GM12873 (cell line): ENCODE measurements at regions not wholly inside any gene's neighbourhood (a gene's known extent, or its start where the extent isn't known, plus 50 kb on each side); places are given as distances from the start of the nearest gene placed in this dataset.

Experiments
- CTCF ChIP-seq: IDR thresholded peaks from 2 replicates; pipeline ENCODE4 v1.5.1; 2012; ENCODE audit warnings: low read depth, mild to moderate bottlenecking, moderate library complexity, low read length, control low read depth; ENCODE audit not compliant: insufficient read depth; ENCODE audit errors: missing control alignments

- TF ChIP-seq CTCF: no peak
Observed at GRCh38 chr4:56197387-56197786, 189.9 kb downstream of the AASDH start.

DNA sequence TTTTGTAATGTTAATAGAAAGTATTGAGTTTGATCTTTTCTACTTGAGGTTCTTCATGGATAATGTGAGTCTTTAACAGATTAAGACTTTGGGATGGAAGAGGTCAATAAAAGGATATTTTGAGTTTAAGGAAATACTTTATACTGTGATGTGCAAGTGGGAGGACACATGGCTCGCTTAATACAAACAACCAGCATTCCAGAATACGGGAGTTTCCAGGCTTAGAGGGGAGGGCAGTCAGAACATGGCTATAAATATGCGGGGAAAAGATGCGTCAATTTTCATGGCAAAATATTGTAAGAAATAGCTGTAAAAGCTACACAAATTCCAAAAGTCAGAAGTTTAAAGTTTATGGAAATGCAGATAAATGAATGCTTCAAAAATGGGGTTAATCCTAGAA is 192.3 kb downstream of the AASDH start:
- TF ChIP-seq CTCF: no peak

DNA sequence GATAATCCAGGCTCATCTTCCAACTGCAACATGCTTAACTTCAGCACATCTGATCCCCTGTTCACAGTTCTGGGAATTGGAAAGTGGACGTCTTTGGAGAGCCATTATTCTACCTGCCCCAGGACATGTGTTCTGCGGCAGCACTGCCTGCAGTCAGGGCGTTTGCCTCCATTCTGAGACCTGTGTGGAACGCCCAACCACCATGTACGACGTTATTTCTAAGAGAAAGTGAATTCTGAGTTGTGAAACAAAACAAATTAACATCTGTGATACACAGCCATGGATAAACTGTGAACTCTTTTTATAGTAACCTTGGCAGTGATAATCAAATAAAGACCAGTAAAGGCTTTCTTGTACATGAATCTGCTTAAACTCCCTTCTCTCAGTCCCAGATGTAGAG is 195.8 kb downstream of the AASDH start:
- TF ChIP-seq CTCF: no peak

- no peak for TF ChIP-seq CTCF
Observed at GRCh38 chr4:56187688-56188087, 199.6 kb downstream of the AASDH start.

DNA sequence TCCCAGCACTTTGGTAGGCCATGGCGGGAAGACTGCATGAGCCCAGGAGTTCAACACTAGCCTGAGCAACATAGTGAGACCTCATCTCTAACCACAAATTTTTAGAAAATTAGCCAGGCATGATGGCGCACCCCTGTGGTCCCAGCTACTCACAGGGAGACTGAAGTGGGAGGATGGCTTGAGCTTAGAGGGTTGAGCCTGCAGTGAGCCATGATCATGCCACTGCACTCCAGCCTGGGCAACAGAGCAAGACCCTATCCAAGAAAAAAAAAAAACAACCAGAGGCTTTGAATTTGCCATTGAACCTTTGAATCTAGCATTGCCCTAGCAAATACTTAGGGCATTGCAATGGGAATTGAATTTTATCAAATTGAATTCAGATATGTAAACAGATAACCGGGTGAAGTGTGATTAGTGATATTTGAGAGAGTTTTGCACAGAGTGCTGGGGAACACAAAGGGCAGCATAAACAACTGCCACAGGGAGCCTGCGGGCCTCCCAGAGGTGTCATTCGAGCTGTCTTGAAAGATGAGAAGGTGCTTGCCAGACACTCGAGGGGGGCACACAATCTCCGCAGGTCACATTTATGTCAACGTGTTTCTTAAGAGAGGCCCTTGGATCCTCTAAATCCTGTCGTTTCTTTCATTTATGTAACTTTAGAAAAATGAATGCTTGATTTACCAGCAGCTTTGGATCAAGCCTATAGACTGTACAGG is 200.3 kb downstream of the AASDH start:
- no peak for TF ChIP-seq CTCF

DNA sequence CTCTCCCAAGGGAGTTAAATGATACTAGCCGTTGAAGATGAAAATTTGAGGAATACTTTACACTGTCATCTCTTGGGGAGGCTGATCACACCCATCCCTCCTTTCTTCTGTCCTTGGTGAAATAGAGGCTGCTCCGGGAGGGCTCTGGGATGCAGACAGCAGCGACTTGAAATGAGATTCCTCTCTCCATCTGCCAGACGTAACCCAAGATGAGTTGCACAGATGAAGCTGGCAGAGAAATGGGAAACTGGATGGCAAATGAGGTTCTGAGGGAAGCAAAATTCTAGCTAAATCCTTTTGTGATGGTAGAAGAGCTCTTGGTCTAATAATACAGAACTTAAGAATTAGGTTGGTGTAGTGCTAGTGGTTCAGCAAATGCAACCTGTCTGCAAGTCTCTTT is 201.4 kb downstream of the AASDH start:
- TF ChIP-seq CTCF: no peak

GRCh38 chr4:56184214-56184613 is 203.1 kb downstream of the AASDH start:
- no peak for TF ChIP-seq CTCF
